IPS-18a (cell line): ENCODE measurements at regions not wholly inside any gene's neighbourhood (a gene's known extent, or its start where the extent isn't known, plus 50 kb on each side); places are given as distances from the start of the nearest gene placed in this dataset.

Source experiments
- H3K27ac ChIP-seq: one replicate; pipeline ENCODE4 v1.5.1; 2013; ENCODE audit warnings: low read length
- H3K27me3 ChIP-seq: one replicate; pipeline ENCODE4 v1.6.1; 2013; ENCODE audit warnings: mild to moderate bottlenecking, low read length; ENCODE audit not compliant: control insufficient read depth, insufficient read depth
- H3K36me3 ChIP-seq: one replicate; pipeline ENCODE4 v1.6.1; 2013; ENCODE audit warnings: low read depth, low read length; ENCODE audit not compliant: control insufficient read depth
- H3K4me1 ChIP-seq: one replicate; pipeline ENCODE4 v1.6.1; 2013; ENCODE audit warnings: low read depth, low read length; ENCODE audit not compliant: control insufficient read depth
- H3K4me3 ChIP-seq: one replicate; pipeline ENCODE4 v1.5.1; 2013; ENCODE audit warnings: low read length
- H3K9ac ChIP-seq: one replicate; pipeline ENCODE4 v1.6.1; 2013; ENCODE audit warnings: mild to moderate bottlenecking, low read length, moderate library complexity
- H3K9me3 ChIP-seq: one replicate; pipeline ENCODE4 v1.6.1; 2013; ENCODE audit warnings: low read depth, low read length; ENCODE audit not compliant: control insufficient read depth

- H3K36me3 ChIP-seq: no peaks in the 10 kb centered on the region
- H3K9me3 ChIP-seq: no peaks in the 10 kb centered on the region
- H3K27ac ChIP-seq: no peak overlapping the region
- H3K9ac ChIP-seq: no peak overlapping the region
- H3K4me1 ChIP-seq: no peaks in the 10 kb centered on the region
- H3K4me3 ChIP-seq: no peak overlapping the region
- H3K27me3 ChIP-seq: no peaks in the 10 kb centered on the region
Measured at GRCh38 chr7:26546508-26547053, 254.9 kb downstream of the SNX10 start.

GRCh38 chr7:26547156-26547555 lies 255.5 kb downstream of the SNX10 start:
- Histone ChIP-seq H3K27ac (no peak overlapping the region), H3K4me1 (no peaks in the 10 kb centered on the region)

GRCh38 chr7:26549281-26549944 lies 257.8 kb downstream of the SNX10 start:
- H3K4me1 ChIP-seq: peaks cover 9% of the 10 kb centered on the region

More at GRCh38 chr7:26547156-26547555, 255.5 kb downstream of the SNX10 start:
- Histone ChIP-seq H3K9ac (no peak overlapping the region), H3K36me3 (no peaks in the 10 kb centered on the region), H3K27me3 (no peaks in the 10 kb centered on the region), H3K9me3 (no peaks in the 10 kb centered on the region), H3K4me3 (no peak overlapping the region)

GRCh38 chr7:26550492-26550891 lies 258.8 kb downstream of the SNX10 start:
- Histone ChIP-seq H3K27me3 (no peaks in the 10 kb centered on the region), H3K4me1 (peaks cover 9% of the 10 kb centered on the region), H3K27ac (no peak overlapping the region), H3K4me3 (no peak overlapping the region), H3K9me3 (no peaks in the 10 kb centered on the region), H3K9ac (no peak overlapping the region), H3K36me3 (no peaks in the 10 kb centered on the region)

More at GRCh38 chr7:26549281-26549944, 257.8 kb downstream of the SNX10 start:
- H3K36me3 ChIP-seq: no peaks in the 10 kb centered on the region
- H3K9me3 ChIP-seq: no peaks in the 10 kb centered on the region
- no peak overlapping the region for H3K27ac ChIP-seq
- H3K9ac ChIP-seq: no peak overlapping the region
- no peak overlapping the region for H3K4me3 ChIP-seq
- no peaks in the 10 kb centered on the region for H3K27me3 ChIP-seq

- Histone ChIP-seq H3K9ac (no peak overlapping the region), H3K36me3 (no peaks in the 10 kb centered on the region), H3K4me3 (no peak overlapping the region), H3K4me1 (peaks cover 9% of the 10 kb centered on the region), H3K9me3 (no peaks in the 10 kb centered on the region), H3K27me3 (no peaks in the 10 kb centered on the region), H3K27ac (no peak overlapping the region)
Measured at GRCh38 chr7:26551740-26552139, 260.1 kb downstream of the SNX10 start.

GRCh38 chr7:26553128-26553527 lies 261.5 kb downstream of the SNX10 start:
- Histone ChIP-seq H3K36me3 (no peaks in the 10 kb centered on the region), H3K4me1 (peaks cover 9% of the 10 kb centered on the region), H3K27me3 (no peaks in the 10 kb centered on the region), H3K4me3 (no peak overlapping the region), H3K9ac (no peak overlapping the region), H3K27ac (no peak overlapping the region), H3K9me3 (no peaks in the 10 kb centered on the region)

- peaks cover 9% of the 10 kb centered on the region for H3K4me1 ChIP-seq
- no peaks in the 10 kb centered on the region for H3K36me3 ChIP-seq
- no peak overlapping the region for H3K27ac ChIP-seq
- no peak overlapping the region for H3K4me3 ChIP-seq
- no peaks in the 10 kb centered on the region for H3K9me3 ChIP-seq
- no peaks in the 10 kb centered on the region for H3K27me3 ChIP-seq
- no peak overlapping the region for H3K9ac ChIP-seq
Measured at GRCh38 chr7:26553582-26553981, 261.9 kb downstream of the SNX10 start.

GRCh38 chr7:26554952-26555351 lies 263.3 kb downstream of the SNX10 start:
- Histone ChIP-seq H3K9me3 (no peaks in the 10 kb centered on the region), H3K9ac (no peak overlapping the region), H3K4me1 (peaks cover 9% of the 10 kb centered on the region), H3K27ac (no peak overlapping the region), H3K27me3 (no peaks in the 10 kb centered on the region), H3K4me3 (no peak overlapping the region), H3K36me3 (no peaks in the 10 kb centered on the region)

- H3K36me3 ChIP-seq: no peaks in the 10 kb centered on the region
- no peak overlapping the region for H3K27ac ChIP-seq
- no peaks in the 10 kb centered on the region for H3K27me3 ChIP-seq
- peaks cover 9% of the 10 kb centered on the region for H3K4me1 ChIP-seq
- no peak overlapping the region for H3K4me3 ChIP-seq
- no peak overlapping the region for H3K9ac ChIP-seq
- H3K9me3 ChIP-seq: no peaks in the 10 kb centered on the region
Measured at GRCh38 chr7:26556061-26556881, 264.6 kb downstream of the SNX10 start.

GRCh38 chr7:26560526-26561256 lies 269.0 kb downstream of the SNX10 start:
- no peaks in the 10 kb centered on the region for H3K9me3 ChIP-seq
- no peaks in the 10 kb centered on the region for H3K27me3 ChIP-seq
- no peak overlapping the region for H3K9ac ChIP-seq
- H3K27ac ChIP-seq: no peak overlapping the region
- no peaks in the 10 kb centered on the region for H3K4me1 ChIP-seq
- H3K4me3 ChIP-seq: no peak overlapping the region
- no peaks in the 10 kb centered on the region for H3K36me3 ChIP-seq

GRCh38 chr7:26562841-26563240 lies 271.2 kb downstream of the SNX10 start:
- Histone ChIP-seq H3K4me1 (no peaks in the 10 kb centered on the region), H3K27ac (no peak overlapping the region)

More at GRCh38 chr7:26562841-26563240, 271.2 kb downstream of the SNX10 start:
- H3K36me3 ChIP-seq: no peaks in the 10 kb centered on the region
- H3K27me3 ChIP-seq: no peaks in the 10 kb centered on the region
- no peak overlapping the region for H3K9ac ChIP-seq
- H3K9me3 ChIP-seq: no peaks in the 10 kb centered on the region
- no peak overlapping the region for H3K4me3 ChIP-seq
